Mesenchymal stem cell (in vitro differentiated cells and primary cell): ENCODE measurements at regions not wholly inside any gene's neighbourhood (a gene's known extent, or its start where the extent isn't known, plus 50 kb on each side); places are given as distances from the start of the nearest gene placed in this dataset.

Experiments
- DNase-seq: peaks from one replicate; pipeline ENCODE4 v3.0.0-alpha.2; 2013
- H2AFZ ChIP-seq: one replicate; pipeline ENCODE4 v1.6.1; 2013; ENCODE audit warnings: low read depth, mild to moderate bottlenecking, control low read depth, inconsistent platforms, low read length, moderate library complexity
- H2AK5ac ChIP-seq: 2 replicates; pipeline ENCODE4 v1.6.1; 2013; ENCODE audit warnings: low read length, moderate library complexity, mild to moderate bottlenecking, inconsistent platforms; ENCODE audit not compliant: severe bottlenecking
- H2BK120ac ChIP-seq: one replicate; pipeline ENCODE4 v1.6.1; 2013; ENCODE audit warnings: low read depth, mild to moderate bottlenecking, inconsistent platforms, low read length, moderate library complexity
- H2BK12ac ChIP-seq, 2 experiments: one replicate each; pipeline ENCODE4 v1.6.1; 2013; ENCODE audit warnings: inconsistent platforms in 2 of 2, low read length in 2 of 2, mild to moderate bottlenecking in 2 of 2, moderate library complexity in 2 of 2, control low read depth in 1 of 2
- H2BK15ac ChIP-seq: one replicate; pipeline ENCODE4 v1.6.1; 2013; ENCODE audit warnings: mild to moderate bottlenecking, low read depth, inconsistent platforms; ENCODE audit not compliant: poor library complexity, severe bottlenecking
- H2BK5ac ChIP-seq: 2 replicates; pipeline ENCODE4 v1.6.1; 2013; ENCODE audit warnings: low read depth, mild to moderate bottlenecking, low read length, control low read depth, inconsistent platforms; ENCODE audit not compliant: poor library complexity, severe bottlenecking
- H3K14ac ChIP-seq, 2 experiments: one replicate each; pipeline ENCODE4 v1.6.1; 2013; ENCODE audit warnings: inconsistent platforms in 2 of 2, low read length in 2 of 2, control low read depth in 1 of 2, mild to moderate bottlenecking in 1 of 2, moderate library complexity in 1 of 2
- H3K18ac ChIP-seq, 2 experiments: one replicate each; pipeline ENCODE4 v1.6.1; 2013; ENCODE audit warnings: inconsistent platforms in 2 of 2, low read length in 2 of 2, control low read depth in 1 of 2, low read depth in 1 of 2, mild to moderate bottlenecking in 1 of 2
- H3K23ac ChIP-seq, 2 experiments: one replicate each; pipeline ENCODE4 v1.6.1; 2013; ENCODE audit warnings: inconsistent platforms in 2 of 2, low read length in 2 of 2, mild to moderate bottlenecking in 2 of 2, moderate library complexity in 2 of 2, control low read depth in 1 of 2
- H3K27ac ChIP-seq: 2 replicates; pipeline ENCODE4 v1.5.1; 2013; ENCODE audit warnings: mild to moderate bottlenecking, moderate library complexity, low read length, control low read depth, inconsistent platforms; ENCODE audit not compliant: poor library complexity, severe bottlenecking
- H3K27me3 ChIP-seq, 2 experiments: 2 replicates each; pipeline versions ENCODE4 v1.6.1 to v1.7.0; 2013; ENCODE audit warnings: low read length in 2 of 2, mild to moderate bottlenecking in 2 of 2, moderate library complexity in 2 of 2, control low read depth in 1 of 2, inconsistent platforms in 1 of 2; ENCODE audit not compliant: control insufficient read depth in 1 of 2, insufficient read depth in 1 of 2
- H3K36me3 ChIP-seq, 2 experiments: 2 replicates each; pipeline versions ENCODE4 v1.6.1 to v1.7.0; 2013; ENCODE audit warnings: low read length in 2 of 2, control low read depth in 1 of 2, inconsistent platforms in 1 of 2, low read depth in 1 of 2, mild to moderate bottlenecking in 1 of 2; ENCODE audit not compliant: insufficient read depth in 2 of 2, control insufficient read depth in 1 of 2
- H3K4ac ChIP-seq, 2 experiments: one replicate each; pipeline ENCODE4 v1.6.1; 2013; ENCODE audit warnings: inconsistent platforms in 2 of 2, low read length in 2 of 2, mild to moderate bottlenecking in 2 of 2, moderate library complexity in 2 of 2, control low read depth in 1 of 2, low read depth in 1 of 2
- H3K4me1 ChIP-seq: 2 replicates; pipeline ENCODE4 v1.6.1; 2013; ENCODE audit warnings: low read depth, low read length, control low read depth; ENCODE audit not compliant: control insufficient read depth, insufficient read depth
- H3K4me2 ChIP-seq: 2 replicates; pipeline ENCODE4 v1.6.1; 2013; ENCODE audit warnings: low read length, mild to moderate bottlenecking, inconsistent platforms; ENCODE audit not compliant: poor library complexity, severe bottlenecking
- H3K4me3 ChIP-seq, 2 experiments: 2 replicates each; pipeline versions ENCODE4 v1.5.1 to v1.7.0; 2013; ENCODE audit warnings: low read length in 2 of 2, mild to moderate bottlenecking in 2 of 2, control low read depth in 1 of 2, low read depth in 1 of 2; ENCODE audit not compliant: insufficient read depth in 1 of 2
- H3K79me1 ChIP-seq: replicated peaks from 2 replicates; pipeline ENCODE4 v1.6.1; 2013; ENCODE audit warnings: mild to moderate bottlenecking, control low read depth, low read length, inconsistent platforms; ENCODE audit not compliant: poor library complexity, severe bottlenecking
- H3K9ac ChIP-seq: 2 replicates; pipeline ENCODE4 v1.7.0; 2013; ENCODE audit warnings: mild to moderate bottlenecking, low read length, moderate library complexity
- H3K9me3 ChIP-seq: 2 replicates; pipeline ENCODE4 v1.7.0; 2013; ENCODE audit warnings: mild to moderate bottlenecking, low read length; ENCODE audit not compliant: control insufficient read depth
- H4K8ac ChIP-seq: one replicate; pipeline ENCODE4 v1.6.1; 2013; ENCODE audit warnings: inconsistent platforms, mild to moderate bottlenecking, low read length, moderate library complexity
- H4K91ac ChIP-seq: one replicate; pipeline ENCODE4 v1.6.1; 2013; ENCODE audit warnings: mild to moderate bottlenecking, low read length, inconsistent platforms
- WGBS: methylation state at CpG from one replicate; pipeline ENCODE4 v1.1.7; 2013; ENCODE audit warnings: mixed read lengths; 5-methylcytosine and 5-hydroxymethylcytosine counted together

DNA sequence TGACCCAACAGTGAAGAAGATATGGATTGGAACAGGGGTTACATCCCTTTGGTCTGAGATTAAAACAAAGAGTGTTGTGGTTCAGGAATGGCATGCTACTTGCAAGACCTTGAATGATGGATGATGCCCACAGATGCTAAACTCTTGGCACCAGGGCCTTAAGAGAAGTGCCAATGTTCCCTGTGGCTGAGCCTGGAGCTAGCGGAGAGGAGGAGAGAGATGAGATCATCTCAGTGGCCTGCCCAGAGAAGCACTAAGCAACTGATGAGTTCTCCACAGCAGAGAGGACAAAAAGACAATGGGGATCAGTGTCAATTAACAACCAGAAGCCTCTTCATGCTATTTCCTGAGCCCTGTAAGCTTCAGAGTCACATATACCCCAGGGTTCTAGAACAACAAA is 97.8 kb downstream of the ELAPOR2 start:
- no peak overlapping the region for H2BK5ac ChIP-seq
- H2BK12ac ChIP-seq: no peak overlapping the region
- no peak overlapping the region for H3K27ac ChIP-seq
- no peaks in the 10 kb centered on the region for H3K36me3 ChIP-seq
- H3K9me3 ChIP-seq: no peaks in the 10 kb centered on the region
- H2AFZ ChIP-seq: no peak overlapping the region
- no peak overlapping the region for H3K23ac ChIP-seq
- H4K8ac ChIP-seq: no peak overlapping the region
- H3K18ac ChIP-seq: no peak overlapping the region
- no peak overlapping the region for H3K4me2 ChIP-seq
- H3K27me3 ChIP-seq: no peaks in the 10 kb centered on the region
- H3K79me1 ChIP-seq: peaks cover 2% of the 10 kb centered on the region
- no peak overlapping the region for H2BK15ac ChIP-seq
- no peak overlapping the region for H2BK120ac ChIP-seq
- 100% methylated on average over 1 of the region's 1 CpG for WGBS
- no peak for DNase-seq
- no peak overlapping the region for H3K4ac ChIP-seq
- H3K14ac ChIP-seq: no peak overlapping the region
- H4K91ac ChIP-seq: no peak overlapping the region
- H2AK5ac ChIP-seq: no peak overlapping the region
- H3K4me1 ChIP-seq: no peaks in the 10 kb centered on the region
- no peak overlapping the region for H3K4me3 ChIP-seq
- no peak overlapping the region for H3K9ac ChIP-seq

DNA sequence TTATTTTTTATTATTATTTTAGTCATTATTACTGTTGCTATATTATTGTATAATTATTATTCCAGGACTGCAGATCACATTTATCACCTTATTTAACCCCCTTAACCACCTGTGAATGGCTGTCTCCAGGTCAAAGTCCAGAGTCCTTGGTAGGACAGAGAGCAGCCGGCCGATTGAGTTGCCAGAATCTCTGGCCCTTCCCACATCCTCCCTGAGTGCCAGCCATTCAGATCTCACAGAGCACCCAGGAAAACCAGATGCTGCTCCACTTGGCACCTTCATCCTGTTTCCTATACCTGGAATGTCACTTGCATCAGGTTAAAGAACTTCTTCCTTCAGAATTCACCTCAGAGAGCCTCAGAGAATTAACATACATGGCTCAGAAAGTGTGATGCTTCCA is 101.1 kb downstream of the ELAPOR2 start:
- Histone ChIP-seq H3K4me2 (no peak overlapping the region), H2AFZ (no peak overlapping the region), H3K27me3 (no peaks in the 10 kb centered on the region), H3K4me3 (no peak overlapping the region), H3K36me3 (no peaks in the 10 kb centered on the region), H3K27ac (no peak overlapping the region), H2AK5ac (no peak overlapping the region), H2BK15ac (no peak overlapping the region), H2BK5ac (no peak overlapping the region), H2BK12ac (no peak overlapping the region), H3K9ac (no peak overlapping the region), H4K8ac (no peak overlapping the region), H3K79me1 (peaks cover 2% of the 10 kb centered on the region), H2BK120ac (no peak overlapping the region), H3K9me3 (no peaks in the 10 kb centered on the region), H3K4ac (no peak overlapping the region), H3K18ac (no peak overlapping the region), H3K23ac (no peak overlapping the region), H3K14ac (no peak overlapping the region), H4K91ac (no peak overlapping the region), H3K4me1 (no peaks in the 10 kb centered on the region)
- DNase-seq: no peak
- WGBS: 94% methylated on average over 2 of the region's 2 CpGs

DNA sequence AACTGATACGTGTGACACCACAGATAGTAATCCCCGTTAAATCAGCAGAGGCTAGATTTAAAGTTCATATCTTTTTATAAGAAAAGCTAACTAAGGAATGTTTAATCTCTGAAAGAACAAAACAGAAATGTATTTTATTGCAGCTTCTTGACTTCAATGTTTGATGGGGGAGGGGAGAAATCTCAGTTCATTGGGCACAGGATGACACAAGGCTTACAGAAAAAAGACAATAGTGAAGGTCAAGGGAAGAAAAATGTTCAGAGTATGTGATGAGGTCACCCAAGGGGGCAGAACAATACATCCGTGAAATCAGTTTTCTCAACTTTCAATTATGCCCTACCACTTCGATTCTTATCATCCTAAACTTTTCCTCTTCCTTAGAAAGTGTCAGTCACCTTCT is 102.9 kb downstream of the ELAPOR2 start:
- Histone ChIP-seq H4K8ac (no peak overlapping the region), H3K79me1 (peaks cover 2% of the 10 kb centered on the region), H3K36me3 (no peaks in the 10 kb centered on the region), H3K27me3 (no peaks in the 10 kb centered on the region), H3K4me3 (no peak overlapping the region), H2BK5ac (no peak overlapping the region), H2AK5ac (no peak overlapping the region), H3K9me3 (no peaks in the 10 kb centered on the region), H3K18ac (no peak overlapping the region), H3K4me1 (no peaks in the 10 kb centered on the region), H3K14ac (no peak overlapping the region), H2BK120ac (no peak overlapping the region), H3K27ac (no peak overlapping the region), H2BK12ac (no peak overlapping the region), H4K91ac (no peak overlapping the region), H2AFZ (no peak overlapping the region), H3K4me2 (no peak overlapping the region), H3K4ac (no peak overlapping the region), H2BK15ac (no peak overlapping the region), H3K23ac (no peak overlapping the region), H3K9ac (no peak overlapping the region)
- DNase-seq: no peak
- 86% methylated on average over 2 of the region's 4 CpGs for WGBS

DNA sequence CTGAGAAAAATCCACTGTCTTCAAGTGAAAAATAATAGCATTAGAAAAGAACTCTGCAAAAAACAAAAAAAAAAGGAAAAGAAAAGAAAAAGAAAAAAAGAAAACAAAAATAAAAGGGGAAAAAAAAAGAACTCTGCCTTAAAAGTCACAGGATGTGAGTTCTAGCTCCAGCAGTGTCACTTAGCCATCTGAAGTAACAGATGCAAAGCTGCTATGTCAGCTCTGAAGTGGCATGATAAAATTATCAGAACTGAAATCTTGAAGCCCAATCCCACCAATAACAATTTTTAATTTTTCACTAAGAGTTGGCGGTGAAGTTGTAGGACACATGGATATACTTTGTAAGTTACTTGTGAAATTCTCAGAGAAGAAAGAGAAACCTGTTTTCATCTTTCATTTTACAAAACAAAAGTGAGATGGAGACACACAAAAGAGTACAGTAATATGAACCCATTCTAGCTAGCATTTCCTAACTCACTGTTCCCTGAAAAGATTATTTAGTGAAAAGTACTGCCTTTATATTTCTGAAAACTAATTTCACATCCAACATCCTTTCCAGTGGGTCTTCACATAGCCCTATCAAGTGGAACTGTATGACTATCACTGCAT is 103.5 kb downstream of the ELAPOR2 start:
- no peak overlapping the region for H3K23ac ChIP-seq
- no peak overlapping the region for H3K9ac ChIP-seq
- no peak overlapping the region for H2AK5ac ChIP-seq
- no peak overlapping the region for H2AFZ ChIP-seq
- H3K4me1 ChIP-seq: no peaks in the 10 kb centered on the region
- H3K9me3 ChIP-seq: no peaks in the 10 kb centered on the region
- H4K8ac ChIP-seq: no peak overlapping the region
- H2BK15ac ChIP-seq: no peak overlapping the region
- no peak overlapping the region for H3K18ac ChIP-seq
- no peaks in the 10 kb centered on the region for H3K27me3 ChIP-seq
- peaks cover 2% of the 10 kb centered on the region for H3K79me1 ChIP-seq
- H3K27ac ChIP-seq: no peak overlapping the region
- DNase-seq: no peak
- no peak overlapping the region for H3K4ac ChIP-seq
- no peak overlapping the region for H2BK120ac ChIP-seq
- no CpG with 5 or more reads among the region's 1 CpG for WGBS
- no peak overlapping the region for H3K14ac ChIP-seq
- no peaks in the 10 kb centered on the region for H3K36me3 ChIP-seq
- no peak overlapping the region for H2BK5ac ChIP-seq
- H2BK12ac ChIP-seq: no peak overlapping the region
- H3K4me2 ChIP-seq: no peak overlapping the region
- no peak overlapping the region for H3K4me3 ChIP-seq
- no peak overlapping the region for H4K91ac ChIP-seq
